DMS79 treated with DMSO at 0.1 percent for 48 hours (cell line): ENCODE measurements at regions not wholly inside any gene's neighbourhood (a gene's known extent, or its start where the extent isn't known, plus 50 kb on each side); places are given as distances from the start of the nearest gene placed in this dataset.

ENCODE experiments used
- DNase-seq: peaks from one replicate; lab custom pipeline; 2025; lab: John Stamatoyannopoulos, UW

GRCh38 chr16:61323456-61323855 is 712.8 kb downstream of the CDH8 start:
- peak; percentile 61 for DNase-seq

- no peak for DNase-seq
These were observed 715.4 kb downstream of the CDH8 start for GRCh38 chr16:61320791-61321190.

- no peak for DNase-seq
These were observed 722.3 kb downstream of the CDH8 start for GRCh38 chr16:61313931-61314330.

GRCh38 chr16:61309386-61309785 is 726.9 kb downstream of the CDH8 start:
- DNase-seq = no peak

GRCh38 chr16:61306204-61306603 is 730.0 kb downstream of the CDH8 start:
- no peak for DNase-seq

GRCh38 chr16:61296814-61297213 is 739.4 kb downstream of the CDH8 start:
- no peak for DNase-seq

GRCh38 chr16:61296305-61296704 is 739.9 kb downstream of the CDH8 start:
- DNase-seq = no peak

GRCh38 chr16:61295311-61295710 is 740.9 kb downstream of the CDH8 start:
- DNase-seq = no peak

- no peak for DNase-seq
These were observed 747.1 kb downstream of the CDH8 start for GRCh38 chr16:61289141-61289540.

GRCh38 chr16:61277849-61278248 is 758.4 kb downstream of the CDH8 start:
- DNase-seq = no peak

- DNase-seq = no peak
These were observed 762.0 kb downstream of the CDH8 start for GRCh38 chr16:61274211-61274610.

- no peak for DNase-seq
These were observed 765.5 kb downstream of the CDH8 start for GRCh38 chr16:61270726-61271125.

GRCh38 chr16:61263400-61263799 is 772.8 kb downstream of the CDH8 start:
- DNase-seq = no peak

GRCh38 chr16:61261315-61261714 is 774.9 kb downstream of the CDH8 start:
- no peak for DNase-seq

- DNase-seq = no peak
These were observed 789.6 kb downstream of the CDH8 start for GRCh38 chr16:61246592-61246991.

- DNase-seq = no peak
These were observed 792.3 kb downstream of the CDH8 start for GRCh38 chr16:61243954-61244353.

- no peak for DNase-seq
These were observed 798.3 kb downstream of the CDH8 start for GRCh38 chr16:61237884-61238485.

GRCh38 chr16:61233713-61234112 is 802.5 kb downstream of the CDH8 start:
- DNase-seq = no peak

- DNase-seq = no peak
These were observed 807.9 kb downstream of the CDH8 start for GRCh38 chr16:61228371-61228770.

- DNase-seq = peak; percentile 44
These were observed 820.6 kb downstream of the CDH8 start for GRCh38 chr16:61215605-61216004.

GRCh38 chr16:61214780-61215179 is 821.5 kb downstream of the CDH8 start:
- peak; percentile 16 for DNase-seq

- no peak for DNase-seq
These were observed 826.2 kb downstream of the CDH8 start for GRCh38 chr16:61210076-61210475.

- no peak for DNase-seq
These were observed 841.2 kb downstream of the CDH8 start for GRCh38 chr16:61195006-61195405.

GRCh38 chr16:61194573-61194972 is 841.7 kb downstream of the CDH8 start:
- DNase-seq = no peak

GRCh38 chr16:61182391-61182790 is 853.8 kb downstream of the CDH8 start:
- DNase-seq = no peak
